IPS-NIHi11 (cell line): ENCODE measurements at regions not wholly inside any gene's neighbourhood (a gene's known extent, or its start where the extent isn't known, plus 50 kb on each side); places are given as distances from the start of the nearest gene placed in this dataset.
A peak's percentile ranks its signal among the peaks of the same experiment; 100 is the strongest.

Experiments
- DNase-seq: peaks from one replicate; pipeline ENCODE4 v3.0.0; 2012; ENCODE audit warnings: mixed read lengths, low spot score

- DNase-seq, result no peak
These were observed 232.9 kb upstream of the STARD13 start for GRCh38 chr13:33518452-33518851.

- DNase-seq, result no peak
These were observed 234.3 kb upstream of the STARD13 start for GRCh38 chr13:33519561-33520467.

- no peak for DNase-seq
These were observed 234.9 kb upstream of the STARD13 start for GRCh38 chr13:33520468-33520839.

GRCh38 chr13:33524086-33524485, 238.5 kb upstream of the STARD13 start:
- DNase-seq, result no peak

GRCh38 chr13:33525763-33526162, 240.2 kb upstream of the STARD13 start:
- DNase-seq, result no peak

- DNase-seq, result no peak
These were observed 241.2 kb upstream of the STARD13 start for GRCh38 chr13:33526718-33527117.

GRCh38 chr13:33528896-33529295, 243.3 kb upstream of the STARD13 start:
- DNase-seq, result no peak

GRCh38 chr13:33531484-33531883, 245.9 kb upstream of the STARD13 start:
- no peak for DNase-seq

GRCh38 chr13:33535061-33535460, 249.5 kb upstream of the STARD13 start:
- no peak for DNase-seq

GRCh38 chr13:33536601-33537000, 251.0 kb upstream of the STARD13 start:
- no peak for DNase-seq

- DNase-seq, result no peak
These were observed 251.5 kb upstream of the STARD13 start for GRCh38 chr13:33537026-33537425.

- DNase-seq, result no peak
These were observed 252.1 kb upstream of the STARD13 start for GRCh38 chr13:33537676-33538075.

- DNase-seq, result no peak
These were observed 255.9 kb upstream of the STARD13 start for GRCh38 chr13:33541456-33541855.

- no peak for DNase-seq
These were observed 256.4 kb upstream of the STARD13 start for GRCh38 chr13:33541962-33542308.

GRCh38 chr13:33542309-33543088, 256.9 kb upstream of the STARD13 start:
- peak; percentile 89 for DNase-seq

GRCh38 chr13:33543089-33543459, 257.5 kb upstream of the STARD13 start:
- DNase-seq, result peak; percentile 23

- no peak for DNase-seq
These were observed 258.2 kb upstream of the STARD13 start for GRCh38 chr13:33543631-33544265.

GRCh38 chr13:33544308-33544707, 258.8 kb upstream of the STARD13 start:
- no peak for DNase-seq

- DNase-seq, result no peak
These were observed 259.9 kb upstream of the STARD13 start for GRCh38 chr13:33545492-33545891.

- no peak for DNase-seq
These were observed 261.5 kb upstream of the STARD13 start for GRCh38 chr13:33547035-33547434.

GRCh38 chr13:33548069-33548468, 262.5 kb upstream of the STARD13 start:
- no peak for DNase-seq

GRCh38 chr13:33550276-33550675, 264.7 kb upstream of the STARD13 start:
- DNase-seq, result no peak

GRCh38 chr13:33550885-33551284, 265.3 kb upstream of the STARD13 start:
- no peak for DNase-seq
